Neural cell (in vitro differentiated cells): ENCODE measurements at regions not wholly inside any gene's neighbourhood (a gene's known extent, or its start where the extent isn't known, plus 50 kb on each side); places are given as distances from the start of the nearest gene placed in this dataset.

Source experiments
- H2AFZ ChIP-seq: fragments of 200-600, 300-800 bp; sonication (generic), shearing (Covaris generic); 2 replicates; pipeline ENCODE4 v1.6.0; 2014; ENCODE audit warnings: low read depth, mild to moderate bottlenecking, antibody characterized with exemption, low read length, moderate library complexity
- H3F3A ChIP-seq: fragments of 200-600 bp; shearing (Covaris generic); 2 replicates; pipeline ENCODE4 v1.6.1; 2016; ENCODE audit warnings: mild to moderate bottlenecking, moderate library complexity, mixed read lengths, antibody characterized with exemption, low read length; ENCODE audit not compliant: insufficient read depth, poor library complexity, severe bottlenecking
- H3K27ac ChIP-seq: fragments of 200-600, 300-800 bp; sonication (generic), shearing (Covaris generic); 2 replicates; pipeline ENCODE4 v1.5.1; 2014; ENCODE audit warnings: mild to moderate bottlenecking, low read length, moderate library complexity
- H3K27me3 ChIP-seq: fragments of 300-800, 200-600 bp; sonication (generic), shearing (Covaris generic); 2 replicates; pipeline ENCODE4 v1.6.0; 2014; ENCODE audit warnings: mild to moderate bottlenecking, low read depth, low read length, moderate library complexity; ENCODE audit not compliant: insufficient read depth
- H3K36me3 ChIP-seq: fragments of 300-800, 200-600 bp; sonication (generic), shearing (Covaris generic); 2 replicates; pipeline ENCODE4 v1.5.1; 2014; ENCODE audit warnings: mild to moderate bottlenecking, antibody characterized with exemption, low read length, moderate library complexity; ENCODE audit not compliant: insufficient read depth
- H3K4me2 ChIP-seq: fragments of 300-800, 200-600 bp; sonication (generic), shearing (Covaris generic); 2 replicates; pipeline ENCODE4 v1.6.0; 2014; ENCODE audit warnings: mild to moderate bottlenecking, low read length
- H3K4me3 ChIP-seq: fragments of 300-800, 200-600 bp; sonication (generic), shearing (Covaris generic); 2 replicates; pipeline ENCODE4 v1.5.1; 2014; ENCODE audit warnings: mild to moderate bottlenecking, low read length, moderate library complexity
- H3K79me2 ChIP-seq: fragments of 200-600 bp; shearing (Covaris generic); replicated peaks from 2 replicates; pipeline ENCODE4 v1.6.0; 2014; ENCODE audit warnings: mild to moderate bottlenecking, low read length, moderate library complexity; ENCODE audit not compliant: insufficient read depth
- H3K9ac ChIP-seq: fragments of 300-800, 200-600 bp; sonication (generic), shearing (Covaris generic); 2 replicates; pipeline ENCODE4 v1.6.1; 2016; ENCODE audit warnings: mild to moderate bottlenecking, low read length, mixed read lengths
- H3K9me2 ChIP-seq: fragments of 200-600 bp; shearing (Covaris generic); 2 replicates; pipeline ENCODE4 v1.6.1; 2016; ENCODE audit warnings: mild to moderate bottlenecking, low read length, mixed read lengths; ENCODE audit not compliant: insufficient read depth
- H3K9me3 ChIP-seq: fragments of 200-600, 300-800 bp; sonication (generic), shearing (Covaris generic); 2 replicates; pipeline ENCODE4 v1.6.1; 2016; ENCODE audit warnings: mild to moderate bottlenecking, mixed run types, low read length, moderate library complexity, mixed read lengths
- H4K20me1 ChIP-seq: fragments of 200-600 bp; shearing (Covaris generic); 2 replicates; pipeline ENCODE4 v1.6.1; 2016; ENCODE audit warnings: mild to moderate bottlenecking, mixed run types; ENCODE audit not compliant: insufficient read depth
- CTCF ChIP-seq: fragments of 450-650 bp; IDR thresholded peaks from 2 replicates; pipeline ENCODE4 v1.5.1; 2014; ENCODE audit warnings: antibody characterized with exemption, mild to moderate bottlenecking, moderate library complexity; ENCODE audit not compliant: poor library complexity, severe bottlenecking
- EP300 ChIP-seq: fragments of 450-650 bp; conservative IDR thresholded peaks from 2 replicates; pipeline ENCODE4 v1.6.1; 2014; ENCODE audit warnings: antibody characterized with exemption, mild to moderate bottlenecking, moderate library complexity; ENCODE audit not compliant: poor library complexity, severe bottlenecking
- EZH2 ChIP-seq: fragments of 200-600, 300-800 bp; shearing (Covaris generic), sonication (generic); IDR thresholded peaks from 2 replicates; pipeline ENCODE4 v1.6.1; 2014; ENCODE audit warnings: antibody characterized with exemption, low read length, borderline replicate concordance, mild to moderate bottlenecking; ENCODE audit not compliant: insufficient read depth, poor library complexity, severe bottlenecking
- MXI1 ChIP-seq: fragments of 450-650 bp; conservative IDR thresholded peaks from 2 replicates; pipeline ENCODE4 v1.6.1; 2014; ENCODE audit warnings: antibody characterized with exemption, mild to moderate bottlenecking; ENCODE audit not compliant: poor library complexity, severe bottlenecking
- POLR2AphosphoS5 ChIP-seq: IDR thresholded peaks from 2 replicates; pipeline ENCODE4 v1.6.1; 2012
- RAD21 ChIP-seq: fragments of 450-650 bp; conservative IDR thresholded peaks from 2 replicates; pipeline ENCODE4 v1.6.1; 2014; ENCODE audit warnings: antibody characterized with exemption, mild to moderate bottlenecking, moderate library complexity
- SMC3 ChIP-seq: fragments of 450-650 bp; conservative IDR thresholded peaks from 2 replicates; pipeline ENCODE4 v1.6.1; 2014; ENCODE audit warnings: antibody characterized with exemption, mild to moderate bottlenecking, moderate library complexity; ENCODE audit not compliant: poor library complexity
- TAF1 ChIP-seq: IDR thresholded peaks from 2 replicates; pipeline ENCODE4 v1.6.1; 2012; ENCODE audit warnings: low read depth
- TF ChIP-seq, protein P1 (sequence below): IDR thresholded peaks from 2 replicates; pipeline ENCODE4 v1.6.1; 2012; ENCODE audit warnings: borderline replicate concordance

DNA sequence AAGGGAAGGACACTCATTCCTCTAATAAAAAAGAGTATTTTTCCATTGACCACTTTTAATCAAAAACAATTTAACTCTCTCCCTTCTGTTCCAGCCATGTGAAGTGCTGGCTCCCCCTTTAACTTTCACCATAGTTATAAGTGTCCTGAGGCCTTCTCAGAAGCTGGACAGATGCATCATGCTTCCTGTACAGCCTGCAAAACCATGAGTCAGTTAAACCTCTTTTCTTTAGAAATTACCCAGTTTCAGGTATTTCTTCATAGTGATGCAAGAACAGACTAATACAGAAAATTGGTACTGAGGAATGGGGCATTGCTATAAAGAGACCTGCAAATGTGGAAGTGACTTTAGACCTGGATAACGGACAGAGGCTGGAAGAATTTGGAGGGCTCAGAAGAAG, 643.6 kb upstream of the DDX18 start:
- Histone ChIP-seq H3K79me2 (no peaks in the 10 kb centered on the region), H3K9me3 (peaks cover 5% of the 10 kb centered on the region), H4K20me1 (no peaks in the 10 kb centered on the region), H3K9ac (no peak overlapping the region), H3K27me3 (no peaks in the 10 kb centered on the region), H3K27ac (no peak overlapping the region), H2AFZ (no peak overlapping the region), H3K9me2 (no peaks in the 10 kb centered on the region), H3K4me2 (no peak overlapping the region), H3K36me3 (no peaks in the 10 kb centered on the region), H3F3A (no peaks in the 10 kb centered on the region), H3K4me3 (no peak overlapping the region)
- TF ChIP-seq CTCF (no peak), EZH2 (no peak), SMC3 (no peak), POLR2AphosphoS5 (no peak), EP300 (no peak), MXI1 (no peak), TAF1 (no peak), RAD21 (no peak)
- TF ChIP-seq, protein P1, sequence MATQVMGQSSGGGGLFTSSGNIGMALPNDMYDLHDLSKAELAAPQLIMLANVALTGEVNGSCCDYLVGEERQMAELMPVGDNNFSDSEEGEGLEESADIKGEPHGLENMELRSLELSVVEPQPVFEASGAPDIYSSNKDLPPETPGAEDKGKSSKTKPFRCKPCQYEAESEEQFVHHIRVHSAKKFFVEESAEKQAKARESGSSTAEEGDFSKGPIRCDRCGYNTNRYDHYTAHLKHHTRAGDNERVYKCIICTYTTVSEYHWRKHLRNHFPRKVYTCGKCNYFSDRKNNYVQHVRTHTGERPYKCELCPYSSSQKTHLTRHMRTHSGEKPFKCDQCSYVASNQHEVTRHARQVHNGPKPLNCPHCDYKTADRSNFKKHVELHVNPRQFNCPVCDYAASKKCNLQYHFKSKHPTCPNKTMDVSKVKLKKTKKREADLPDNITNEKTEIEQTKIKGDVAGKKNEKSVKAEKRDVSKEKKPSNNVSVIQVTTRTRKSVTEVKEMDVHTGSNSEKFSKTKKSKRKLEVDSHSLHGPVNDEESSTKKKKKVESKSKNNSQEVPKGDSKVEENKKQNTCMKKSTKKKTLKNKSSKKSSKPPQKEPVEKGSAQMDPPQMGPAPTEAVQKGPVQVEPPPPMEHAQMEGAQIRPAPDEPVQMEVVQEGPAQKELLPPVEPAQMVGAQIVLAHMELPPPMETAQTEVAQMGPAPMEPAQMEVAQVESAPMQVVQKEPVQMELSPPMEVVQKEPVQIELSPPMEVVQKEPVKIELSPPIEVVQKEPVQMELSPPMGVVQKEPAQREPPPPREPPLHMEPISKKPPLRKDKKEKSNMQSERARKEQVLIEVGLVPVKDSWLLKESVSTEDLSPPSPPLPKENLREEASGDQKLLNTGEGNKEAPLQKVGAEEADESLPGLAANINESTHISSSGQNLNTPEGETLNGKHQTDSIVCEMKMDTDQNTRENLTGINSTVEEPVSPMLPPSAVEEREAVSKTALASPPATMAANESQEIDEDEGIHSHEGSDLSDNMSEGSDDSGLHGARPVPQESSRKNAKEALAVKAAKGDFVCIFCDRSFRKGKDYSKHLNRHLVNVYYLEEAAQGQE: no peak

DNA sequence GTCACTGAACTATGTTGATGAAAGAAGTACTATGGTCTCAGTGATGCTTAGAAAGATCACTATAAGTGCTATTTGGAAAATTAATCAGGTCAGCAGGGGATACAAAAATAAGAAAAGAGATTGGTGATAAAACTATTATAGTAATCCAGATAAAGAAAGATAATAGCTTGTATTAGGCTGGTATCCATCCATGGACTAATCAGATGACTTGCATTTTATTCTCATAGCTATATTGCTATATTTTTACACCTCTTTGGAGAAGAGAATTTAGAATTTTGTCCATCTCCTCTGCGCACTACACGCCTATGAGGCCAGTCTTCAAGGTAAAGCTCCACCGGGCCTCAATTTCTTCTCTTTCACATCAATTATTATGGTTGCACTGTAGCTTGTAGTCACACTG, 635.1 kb upstream of the DDX18 start:
- no peaks in the 10 kb centered on the region for H3F3A ChIP-seq
- no peak overlapping the region for H3K4me2 ChIP-seq
- H3K36me3 ChIP-seq: no peaks in the 10 kb centered on the region
- H2AFZ ChIP-seq: no peak overlapping the region
- no peaks in the 10 kb centered on the region for H3K9me2 ChIP-seq
- H3K4me3 ChIP-seq: no peak overlapping the region
- TF ChIP-seq, protein P1: no peak
- TF ChIP-seq CTCF (no peak), TAF1 (no peak), EZH2 (no peak), MXI1 (no peak), SMC3 (no peak), RAD21 (no peak), POLR2AphosphoS5 (no peak), EP300 (no peak)
- H3K9me3 ChIP-seq: no peaks in the 10 kb centered on the region
- H3K79me2 ChIP-seq: no peaks in the 10 kb centered on the region
- no peaks in the 10 kb centered on the region for H3K27me3 ChIP-seq
- H4K20me1 ChIP-seq: no peaks in the 10 kb centered on the region
- no peak overlapping the region for H3K27ac ChIP-seq
- no peak overlapping the region for H3K9ac ChIP-seq
